Lower leg skin (tissue), 4 donors: ENCODE measurements at regions not wholly inside any gene's neighbourhood (a gene's known extent, or its start where the extent isn't known, plus 50 kb on each side); places are given as distances from the start of the nearest gene placed in this dataset.

Experiments
- DNase-seq, 2 donors: peaks; one replicate each; pipeline ENCODE4 v3.0.0-alpha.2; 2019; ENCODE audit warnings: low spot score in 2 of 2
- H3K4me3 ChIP-seq: fragments of 200-600 bp; sonication (generic); 2 replicates; pipeline ENCODE4 v1.5.1; 2017; ENCODE audit warnings: mild to moderate bottlenecking, low read depth; ENCODE audit not compliant: poor library complexity, severe bottlenecking
- POLR2A ChIP-seq, 2 donors: fragments of 450-650 bp; IDR thresholded peaks; one replicate each; pipeline ENCODE4 v1.6.1; 2016 to 2017; ENCODE audit warnings: antibody characterized with exemption in 2 of 2, mild to moderate bottlenecking in 1 of 2, moderate library complexity in 1 of 2
- WGBS, 2 donors: methylation state at CpG; one replicate each; pipeline ENCODE4 v1.1.5; 2018; 5-methylcytosine and 5-hydroxymethylcytosine counted together
- intact Hi-C: fragments of 100-400 bp; cut with DNase I; formaldehyde crosslinking; loops from one replicate; pipeline ENCODE4 v1.15.0; 2023; ENCODE audit warnings: low total_unique reads
- TF ChIP-seq, protein P1 (sequence below), 3 donors: fragments of 450-650 bp; IDR thresholded peaks; one replicate each; pipeline ENCODE4 v1.5.1; 2016; ENCODE audit warnings: antibody characterized with exemption in 3 of 3, mild to moderate bottlenecking in 3 of 3, moderate library complexity in 2 of 3

DNA sequence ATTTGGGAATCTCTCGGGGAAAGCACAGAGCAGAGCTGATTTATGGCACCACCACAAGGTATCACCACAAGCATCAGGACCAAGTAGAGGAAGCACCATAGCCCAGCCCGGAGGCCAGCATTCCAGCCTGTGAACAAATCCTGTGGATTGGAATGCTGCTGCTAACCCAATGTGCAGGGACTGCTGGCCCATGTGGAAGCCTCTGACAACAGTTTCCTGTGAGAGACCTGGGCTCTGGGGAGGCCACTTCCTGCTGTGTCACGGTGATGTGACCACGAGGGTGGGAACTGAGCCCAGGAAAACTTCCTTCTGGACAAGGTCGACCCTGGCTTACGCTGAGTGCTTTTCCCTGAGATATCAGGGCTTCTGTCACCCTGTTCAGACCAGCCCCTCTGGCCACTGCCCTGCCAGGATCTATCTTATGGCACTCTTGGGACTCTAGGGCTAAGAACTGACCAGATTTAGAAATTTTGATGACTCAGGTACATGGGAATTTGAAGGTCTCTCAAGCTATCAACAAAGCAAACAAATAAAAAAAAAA is 88.3 kb upstream of the NGF start:
- TF ChIP-seq, protein P1, sequence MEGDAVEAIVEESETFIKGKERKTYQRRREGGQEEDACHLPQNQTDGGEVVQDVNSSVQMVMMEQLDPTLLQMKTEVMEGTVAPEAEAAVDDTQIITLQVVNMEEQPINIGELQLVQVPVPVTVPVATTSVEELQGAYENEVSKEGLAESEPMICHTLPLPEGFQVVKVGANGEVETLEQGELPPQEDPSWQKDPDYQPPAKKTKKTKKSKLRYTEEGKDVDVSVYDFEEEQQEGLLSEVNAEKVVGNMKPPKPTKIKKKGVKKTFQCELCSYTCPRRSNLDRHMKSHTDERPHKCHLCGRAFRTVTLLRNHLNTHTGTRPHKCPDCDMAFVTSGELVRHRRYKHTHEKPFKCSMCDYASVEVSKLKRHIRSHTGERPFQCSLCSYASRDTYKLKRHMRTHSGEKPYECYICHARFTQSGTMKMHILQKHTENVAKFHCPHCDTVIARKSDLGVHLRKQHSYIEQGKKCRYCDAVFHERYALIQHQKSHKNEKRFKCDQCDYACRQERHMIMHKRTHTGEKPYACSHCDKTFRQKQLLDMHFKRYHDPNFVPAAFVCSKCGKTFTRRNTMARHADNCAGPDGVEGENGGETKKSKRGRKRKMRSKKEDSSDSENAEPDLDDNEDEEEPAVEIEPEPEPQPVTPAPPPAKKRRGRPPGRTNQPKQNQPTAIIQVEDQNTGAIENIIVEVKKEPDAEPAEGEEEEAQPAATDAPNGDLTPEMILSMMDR (IDR thresholded peaks at IDR 0.05), result no peak
- no peak for TF ChIP-seq POLR2A (IDR thresholded peaks at IDR 0.05)
- intact Hi-C loops, result no loop called here
- H3K4me3 ChIP-seq, result no peak overlapping the region
- 53 to 69% methylated on average over 6 of the region's 6 CpGs for WGBS, 2 donors
- DNase-seq, result no peak

DNA sequence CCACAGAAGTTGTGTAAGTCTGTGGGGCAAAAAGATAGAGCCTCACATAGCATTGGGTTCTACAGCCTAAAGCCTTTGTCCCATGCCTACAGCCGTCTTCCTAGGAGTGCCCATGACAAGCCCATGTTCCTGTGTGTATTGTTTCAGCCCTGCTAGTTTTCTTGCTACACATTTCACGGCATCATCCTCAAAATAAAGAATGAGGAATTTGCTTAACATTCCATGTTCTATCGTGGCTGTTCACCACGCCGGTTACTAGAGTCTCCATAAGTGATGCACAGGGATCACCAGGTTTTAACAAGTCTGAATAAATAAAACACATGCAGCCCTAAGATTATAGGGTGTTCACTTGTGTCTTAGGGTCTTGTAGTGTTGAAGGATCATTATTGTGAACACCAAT is 87.4 kb upstream of the NGF start:
- intact Hi-C loops, result no loop called here
- 89 to 96% methylated on average over 5 of the region's 5 CpGs for WGBS, 2 donors
- no peak for DNase-seq
- H3K4me3 ChIP-seq, result no peak overlapping the region
- TF ChIP-seq, protein P1 (IDR thresholded peaks at IDR 0.05), result no peak
- TF ChIP-seq POLR2A (IDR thresholded peaks at IDR 0.05), result no peak

DNA sequence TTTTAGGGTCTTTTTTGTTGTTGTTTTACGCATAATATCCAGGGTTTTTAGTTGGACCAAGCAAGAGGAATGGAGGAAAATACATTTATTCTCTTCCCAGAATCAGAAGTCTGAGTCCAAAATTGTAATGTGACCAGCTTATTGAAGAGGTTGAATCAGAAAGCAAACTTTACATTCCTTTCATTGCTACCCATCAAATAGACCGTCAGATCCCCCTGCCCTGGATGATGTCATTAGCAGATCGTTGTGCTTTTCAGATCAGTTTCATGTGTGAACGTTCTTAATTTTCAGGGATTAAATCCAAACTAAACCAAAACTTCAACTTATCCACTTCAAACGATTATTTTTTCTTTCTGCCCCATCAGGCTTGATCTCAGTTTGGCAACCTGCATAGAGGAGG is 85.7 kb upstream of the NGF start:
- H3K4me3 ChIP-seq, result no peak overlapping the region
- 49 to 65% methylated on average over 5 of the region's 5 CpGs for WGBS, 2 donors
- no peak for DNase-seq
- intact Hi-C loops, result no loop called here
- TF ChIP-seq, protein P1 (IDR thresholded peaks at IDR 0.05), result no peak
- no peak for TF ChIP-seq POLR2A (IDR thresholded peaks at IDR 0.05)

DNA sequence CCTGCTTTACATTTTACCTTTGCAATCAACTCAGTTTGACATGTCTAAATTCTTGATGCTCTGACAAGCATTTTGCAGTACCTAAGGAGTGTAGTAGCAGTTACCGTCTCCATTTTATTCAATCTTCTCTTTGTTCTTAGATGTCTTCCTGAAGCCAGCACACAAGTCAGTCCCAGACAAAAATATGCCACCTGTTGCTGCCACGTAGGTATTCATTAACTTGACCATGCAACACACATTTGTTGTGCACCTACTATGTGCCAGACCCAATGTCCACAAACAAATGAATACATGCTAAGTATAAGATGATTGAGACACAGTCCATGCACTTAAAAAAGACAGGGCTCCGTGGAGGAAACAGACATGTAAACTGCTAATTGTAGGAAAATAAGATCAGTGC is 81.5 kb upstream of the NGF start:
- intact Hi-C loops, result no loop called here
- 58 to 63% methylated on average over 3 of the region's 3 CpGs for WGBS, 2 donors
- TF ChIP-seq, protein P1 (IDR thresholded peaks at IDR 0.05), result no peak
- H3K4me3 ChIP-seq, result no peak overlapping the region
- no peak for DNase-seq

DNA sequence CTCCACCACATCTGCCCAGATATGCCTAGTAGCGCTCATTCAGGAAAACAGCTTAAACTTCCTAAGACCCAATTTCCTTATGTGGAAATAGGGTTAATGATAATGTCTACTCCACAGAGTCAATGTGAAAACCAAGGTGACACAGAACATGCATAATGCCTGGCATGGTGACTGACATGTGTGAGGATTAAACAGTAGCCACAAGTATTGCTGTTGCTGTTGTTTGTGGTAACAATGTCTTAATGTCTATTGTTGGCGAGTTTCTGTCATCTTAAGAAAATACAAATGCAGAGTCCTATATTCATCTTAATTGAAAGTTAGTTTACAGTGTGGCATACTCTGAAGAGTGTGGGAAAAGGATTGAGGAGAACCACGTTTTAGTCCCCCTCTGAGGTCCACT is 75.6 kb upstream of the NGF start:
- 88 to 94% methylated on average over 3 of the region's 3 CpGs for WGBS, 2 donors
- no peak for DNase-seq
- intact Hi-C loops, result no loop called here
- TF ChIP-seq POLR2A (IDR thresholded peaks at IDR 0.05), result no peak
- TF ChIP-seq, protein P1 (IDR thresholded peaks at IDR 0.05), result no peak
- H3K4me3 ChIP-seq, result no peak overlapping the region

DNA sequence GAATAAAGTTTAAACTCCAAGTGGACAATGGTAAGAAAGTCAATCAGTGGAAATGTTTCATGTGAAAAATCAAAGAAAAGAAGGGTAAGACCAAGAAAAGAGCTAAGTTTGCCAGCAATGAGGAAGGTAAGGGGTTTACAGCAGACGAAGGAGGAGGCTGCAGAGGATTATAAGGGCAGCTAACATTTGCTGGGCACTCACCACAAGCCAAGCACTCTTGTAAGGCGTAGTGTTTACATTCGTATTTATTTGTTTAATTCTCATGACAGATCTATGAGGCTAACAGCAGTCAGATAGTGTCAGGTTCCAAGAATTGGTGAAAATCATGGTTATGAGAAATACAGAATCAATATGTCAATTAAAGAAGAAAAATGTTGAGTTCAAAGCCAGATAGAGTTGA is 75.2 kb upstream of the NGF start:
- no peak for DNase-seq
- no peak overlapping the region for H3K4me3 ChIP-seq
- no peak for TF ChIP-seq POLR2A (IDR thresholded peaks at IDR 0.05)
- TF ChIP-seq, protein P1 (IDR thresholded peaks at IDR 0.05), result no peak
- intact Hi-C loops, result no loop called here
- 85 to 90% methylated on average over 3 of the region's 3 CpGs for WGBS, 2 donors
